ENCODE measurements at regions not wholly inside any gene's neighbourhood (a gene's known extent, or its start where the extent isn't known, plus 50 kb on each side); places are given as distances from the start of the nearest gene placed in this dataset.
"Not testable (repeated sequence)": the region's sequence is repeated elsewhere in the genome, so short reads cannot be mapped to it uniquely, and the experiment has no call there.

DNA sequence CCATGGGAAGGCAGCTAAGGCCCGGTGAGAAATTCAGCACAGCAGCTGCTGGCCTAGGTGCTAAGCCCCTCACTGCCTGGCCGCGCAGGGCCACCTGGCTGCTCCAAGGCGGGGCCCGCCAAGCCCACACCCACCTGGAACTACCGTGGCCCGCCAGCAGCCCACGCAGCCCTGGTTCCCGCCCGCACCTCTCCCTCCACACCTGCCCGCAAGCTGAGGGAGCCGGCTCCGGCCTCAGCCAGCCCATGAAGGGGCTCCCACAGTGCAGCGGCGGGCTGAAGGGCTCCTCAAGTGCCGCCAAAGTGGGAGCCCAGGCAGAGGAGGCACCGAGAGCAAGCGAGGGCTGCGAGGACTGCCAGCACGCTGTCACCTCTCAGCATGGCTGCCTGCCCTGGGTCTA lies 146.9 kb upstream of the APOOL start:
- intact Hi-C loops (cut with micrococcal nuclease) = not testable (repeated sequence)

DNA sequence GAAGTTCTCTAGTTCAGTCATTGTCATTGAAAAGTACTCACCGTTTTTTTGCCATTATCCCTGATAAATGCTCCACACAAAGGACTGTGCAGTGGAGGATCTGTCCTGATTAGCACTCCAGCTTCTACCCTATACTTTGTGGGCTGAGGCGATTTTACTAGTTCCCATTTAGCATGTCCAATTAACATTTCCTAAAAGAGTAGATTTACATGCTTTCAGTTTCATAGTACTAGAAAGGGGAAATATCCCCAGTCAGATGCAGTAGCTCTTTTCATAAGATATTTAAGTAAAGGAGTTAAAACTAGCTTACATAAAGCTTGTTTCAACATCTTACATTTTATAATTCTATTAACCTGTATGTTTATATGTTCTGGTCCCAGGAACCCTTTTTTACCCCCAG lies 144.9 kb upstream of the APOOL start:
- intact Hi-C loops (cut with micrococcal nuclease) = loop anchor here (1.0 kb wide), 1 partner anchor 13 kb away; no protein-coding TSS in a partner anchor

DNA sequence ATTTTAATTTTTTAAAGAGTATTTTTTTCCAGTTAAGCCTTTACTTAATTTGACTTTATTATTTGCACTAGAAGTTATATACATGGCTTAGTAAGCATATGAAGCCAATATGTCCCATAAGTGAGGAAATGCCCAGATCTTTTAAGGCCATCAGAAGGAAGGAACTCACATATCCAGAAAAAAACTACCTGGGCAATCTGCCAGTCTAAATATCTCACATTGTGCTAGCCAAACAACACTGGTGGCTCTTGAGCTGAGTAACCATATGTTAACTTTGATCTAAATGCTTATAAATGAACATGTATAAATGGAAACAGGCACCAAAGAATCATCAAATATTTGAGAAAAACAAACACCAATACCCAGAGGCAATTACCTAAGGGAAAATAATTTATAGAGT lies 138.6 kb upstream of the APOOL start:
- intact Hi-C loops (cut with micrococcal nuclease) = no loop called here

DNA sequence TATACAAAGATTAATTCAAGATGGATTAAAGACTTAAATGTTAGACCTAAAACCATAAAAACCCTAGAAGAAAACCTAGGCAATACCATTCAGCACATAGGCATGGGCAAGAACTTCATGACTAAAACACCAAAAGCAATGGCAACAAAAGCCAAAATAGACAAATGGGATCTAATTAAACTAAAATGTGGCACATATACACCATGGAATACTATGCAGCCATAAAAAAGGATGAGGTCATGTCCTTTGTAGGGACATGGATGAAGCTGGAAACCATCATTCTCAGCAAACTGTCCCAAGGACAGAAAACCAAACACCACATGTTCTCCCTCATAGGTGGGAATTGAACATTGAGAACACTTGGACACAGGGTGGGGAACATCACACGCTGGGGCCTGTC lies 133.4 kb upstream of the APOOL start:
- intact Hi-C loops (cut with micrococcal nuclease) = not testable (repeated sequence)

DNA sequence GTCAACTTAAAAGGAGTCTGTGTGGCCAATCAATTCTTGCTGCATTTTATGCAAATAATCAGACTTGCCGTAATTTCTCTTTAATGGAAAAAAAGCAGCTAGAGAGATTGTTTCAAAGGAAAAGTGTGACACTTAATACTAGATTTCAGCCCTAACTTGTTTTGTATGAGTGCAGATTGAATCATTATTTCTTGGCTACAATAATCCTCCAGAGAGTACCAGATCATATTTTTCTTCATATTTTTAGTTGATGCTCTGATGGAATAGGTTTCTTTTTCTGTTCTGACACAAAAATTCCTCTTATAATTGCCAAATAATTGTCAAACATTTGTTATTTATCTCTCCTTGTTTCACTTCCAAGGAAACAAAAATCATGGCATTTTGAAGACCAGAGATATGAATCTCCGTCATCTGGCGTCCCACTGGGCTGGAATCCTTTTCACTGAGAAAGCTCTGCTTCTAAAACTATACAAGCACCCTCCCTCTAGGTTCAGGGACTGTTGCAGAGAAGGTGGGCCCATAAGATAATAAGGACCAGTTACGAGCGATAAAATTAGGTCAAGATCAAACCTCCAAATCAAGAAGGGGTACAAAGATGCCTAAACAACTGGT lies 131.4 kb upstream of the APOOL start:
- intact Hi-C loops (cut with micrococcal nuclease) = not testable (repeated sequence)

DNA sequence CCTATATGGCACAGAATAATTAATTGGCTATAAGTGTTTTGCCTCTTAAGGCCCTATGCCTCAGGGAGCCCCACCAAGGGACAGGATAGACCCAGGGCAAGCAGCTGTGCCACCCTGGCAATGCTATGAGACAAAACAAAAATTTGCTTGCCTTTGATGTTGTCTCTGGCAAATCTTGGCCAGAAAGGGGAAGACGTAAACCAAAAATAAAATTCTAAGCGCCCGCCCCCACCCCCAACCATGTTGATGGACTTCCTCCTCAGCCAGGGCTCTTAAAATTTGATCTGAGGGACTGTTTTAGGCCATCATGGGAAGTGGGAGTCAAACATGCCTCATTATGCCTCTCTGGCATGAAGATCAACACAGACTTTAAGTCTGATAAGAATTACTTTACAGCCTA lies 130.5 kb upstream of the APOOL start:
- intact Hi-C loops (cut with micrococcal nuclease) = no loop called here

DNA sequence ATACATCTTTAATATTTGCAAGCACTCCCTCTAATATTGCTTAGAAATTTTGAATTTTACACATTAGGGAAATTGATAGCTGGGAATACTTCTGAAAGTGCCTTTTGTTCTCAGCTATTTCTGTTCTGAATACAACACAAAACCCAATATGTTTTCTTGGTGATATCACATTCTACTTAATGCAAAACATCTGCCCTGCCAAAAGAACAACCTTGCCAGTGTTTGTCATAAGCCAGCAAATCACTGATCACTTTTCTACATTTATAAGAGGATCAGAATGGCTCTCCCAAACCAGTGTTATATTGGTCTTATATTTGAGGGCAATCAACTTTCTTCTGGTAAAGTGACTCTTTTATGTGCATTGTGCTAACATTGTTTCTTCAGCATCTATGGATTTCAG lies 126.8 kb upstream of the APOOL start:
- intact Hi-C loops (cut with micrococcal nuclease) = no loop called here

DNA sequence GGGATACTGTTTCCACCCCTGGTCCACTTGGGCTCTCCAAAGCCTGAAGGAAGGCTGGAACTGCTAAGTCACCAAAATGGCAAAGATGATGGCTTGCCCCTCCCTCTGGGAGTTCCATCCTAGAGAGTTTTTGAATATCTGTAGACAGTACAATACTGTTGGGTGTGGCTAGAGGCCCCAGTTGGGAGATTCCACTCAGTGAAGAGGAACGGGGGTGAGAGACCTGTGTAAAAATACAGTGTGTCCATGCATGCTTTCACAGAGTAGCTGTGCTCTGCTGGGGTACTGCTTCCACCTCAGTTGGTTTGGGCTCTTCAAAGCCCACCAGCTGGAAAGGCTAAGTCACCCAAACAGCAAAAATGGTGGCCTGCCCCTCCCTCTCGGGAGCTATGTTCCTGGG lies 109.8 kb upstream of the APOOL start:
- intact Hi-C loops (cut with micrococcal nuclease) = no loop called here

DNA sequence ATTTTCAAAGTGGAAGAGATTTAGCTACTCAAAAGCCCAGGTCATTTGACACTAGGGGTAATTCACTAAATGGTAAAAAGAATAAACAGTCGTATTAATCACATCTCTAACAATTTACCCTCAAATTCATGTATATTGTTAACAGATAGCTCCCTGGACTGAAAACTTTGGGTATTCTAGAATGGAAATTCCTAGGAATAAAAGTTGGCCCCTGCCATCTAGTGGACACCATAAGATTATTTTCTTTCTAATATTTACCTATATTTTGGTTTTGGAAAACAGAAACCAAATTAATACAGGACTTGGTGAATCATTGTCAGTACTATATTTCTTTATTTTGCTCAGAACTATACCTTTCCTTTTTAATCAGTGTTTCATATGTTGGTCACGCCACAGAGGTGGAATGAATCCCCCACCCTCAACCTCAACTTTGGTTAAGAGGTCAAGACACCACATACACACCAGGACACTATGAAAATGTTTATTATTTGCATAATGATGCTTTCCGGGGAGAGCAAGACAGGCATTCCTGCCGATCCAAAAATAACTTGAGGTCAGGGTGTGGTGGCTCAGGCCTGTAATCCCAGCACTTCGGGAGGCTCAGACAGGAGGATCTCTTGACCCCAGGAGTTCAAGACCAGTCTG lies 96.2 kb upstream of the APOOL start:
- intact Hi-C loops (cut with micrococcal nuclease) = no loop called here

DNA sequence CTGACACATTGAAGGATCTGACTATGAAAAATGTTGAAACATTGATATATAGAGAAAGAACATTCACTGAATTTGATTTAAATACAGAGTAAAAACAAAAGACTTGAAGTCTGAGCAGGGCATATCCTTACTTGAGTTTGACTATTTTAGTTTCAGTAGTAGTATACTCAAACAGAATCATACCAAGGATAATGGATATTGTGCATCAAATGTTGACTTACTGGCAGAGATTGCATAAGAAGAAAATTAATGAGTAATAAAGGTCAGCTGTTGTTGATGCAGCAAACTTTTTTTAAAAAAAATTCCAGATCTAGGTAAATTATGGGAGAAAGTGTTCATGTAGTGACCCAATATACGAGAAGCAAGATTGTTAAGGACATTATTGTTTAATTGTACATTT lies 94.5 kb upstream of the APOOL start:
- intact Hi-C loops (cut with micrococcal nuclease) = no loop called here

DNA sequence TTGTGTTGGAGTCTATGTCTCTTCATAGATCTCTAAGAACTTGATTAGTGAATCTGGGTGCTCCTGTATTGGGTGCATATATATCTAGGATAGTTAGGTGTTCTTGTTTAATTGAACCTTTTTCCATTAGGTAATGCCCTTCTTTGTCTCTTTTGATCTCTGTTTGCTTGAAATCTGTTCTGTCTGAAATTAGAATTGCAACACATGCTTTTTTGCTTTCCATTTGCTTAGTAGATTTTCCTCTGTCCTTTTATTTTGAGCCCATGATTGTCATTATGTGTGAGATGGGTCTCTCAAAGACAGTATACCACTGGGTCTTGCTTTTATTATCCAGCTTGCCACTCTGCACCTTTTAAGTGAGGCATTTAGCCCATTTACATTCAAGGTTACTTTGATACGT lies 79.1 kb upstream of the APOOL start:
- intact Hi-C loops (cut with micrococcal nuclease) = no loop called here

DNA sequence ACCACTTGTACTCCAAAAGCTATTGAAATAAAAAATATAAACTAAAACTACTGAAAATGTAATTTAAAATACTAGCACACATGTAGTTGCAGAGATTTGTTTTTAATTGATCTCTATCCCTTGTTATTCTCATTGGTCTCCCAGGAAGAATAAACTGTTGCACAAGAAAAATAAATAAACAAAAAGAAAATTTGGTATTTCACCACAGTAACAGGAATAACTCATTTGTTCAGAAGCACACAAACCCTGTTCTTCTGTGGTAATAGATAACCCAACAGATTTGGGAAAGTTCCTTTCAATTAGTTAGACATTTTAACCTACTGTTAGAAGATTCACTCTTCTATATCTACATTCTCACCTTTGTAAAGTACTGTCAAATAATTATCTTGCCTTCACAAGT lies 70.9 kb upstream of the APOOL start:
- intact Hi-C loops (cut with micrococcal nuclease) = no loop called here

DNA sequence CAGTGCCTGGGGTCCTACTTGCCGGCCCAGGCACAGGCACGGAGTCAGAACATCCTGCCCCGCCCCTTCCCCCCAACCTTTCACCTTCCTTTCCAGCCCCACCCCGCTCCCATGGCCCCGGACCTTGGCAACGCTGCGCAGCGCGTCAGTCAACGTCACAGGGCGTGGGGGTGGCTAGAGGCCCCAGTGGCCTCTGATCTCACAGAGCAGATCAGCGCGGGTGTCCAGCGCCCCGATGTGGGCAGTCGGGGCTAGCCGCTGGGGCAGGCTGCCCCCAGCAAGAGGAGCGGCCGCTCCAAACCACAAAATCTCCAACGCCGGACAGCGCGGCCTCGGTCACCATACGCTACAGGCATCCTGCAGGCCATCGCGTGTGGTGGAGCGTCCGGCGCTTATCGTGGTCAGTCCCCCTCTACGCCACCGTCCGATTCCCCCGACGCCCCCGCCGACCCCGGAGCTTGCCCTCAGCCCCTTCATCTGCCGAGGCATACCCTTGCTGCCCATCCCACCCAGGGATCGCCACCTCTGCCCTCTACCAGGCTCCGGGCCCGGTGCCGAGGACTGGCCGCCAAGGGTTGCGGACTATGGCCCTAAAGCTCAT lies 69.6 kb upstream of the APOOL start:
- intact Hi-C loops (cut with micrococcal nuclease) = no loop called here
